ENCODE measurements at regions not wholly inside any gene's neighbourhood (a gene's known extent, or its start where the extent isn't known, plus 50 kb on each side); places are given as distances from the start of the nearest gene placed in this dataset.

DNA sequence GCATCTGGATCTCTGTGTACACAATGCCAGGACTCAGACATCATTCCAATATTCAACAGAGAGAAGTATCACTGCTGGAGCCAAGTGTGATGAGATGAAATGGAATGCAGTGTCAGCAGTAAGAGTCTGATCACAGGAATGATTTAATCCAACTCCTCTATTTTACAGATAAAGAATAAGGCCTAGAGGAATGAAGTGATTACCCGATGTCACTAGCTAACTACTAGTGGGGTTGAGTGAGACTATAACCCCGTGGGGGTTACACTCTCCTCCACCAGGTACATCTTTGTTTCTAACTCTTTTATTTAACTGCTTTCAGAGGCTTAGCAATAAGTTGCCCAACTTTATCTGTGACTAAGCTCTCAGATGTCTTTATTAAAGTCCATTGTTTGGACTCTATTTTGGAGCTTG lies 94.2 kb upstream of the FAT3 start:
- Histone ChIP-seq H3K9ac (ENCODE audit: low read length) (no peak overlapping the region), H3K9me2 (replicated peaks; ENCODE audit: low read length) (no peaks in the 10 kb centered on the region), H4K20me1 (ENCODE audit: low read length) (no peaks in the 10 kb centered on the region), H3K36me3 (ENCODE audit: low read depth, low read length) (no peaks in the 10 kb centered on the region), H3K9me3 (ENCODE audit: low read length) (0 out of 2 replicates have a peak, but pooled peaks cover 1% of the 10 kb centered on the region), H3K27me3 (ENCODE audit: low read length) (no peaks in the 10 kb centered on the region), H3F3A (ENCODE audit: low read length, unreplicated experiment) (no peaks in the 10 kb centered on the region), H3K4me1 (ENCODE audit: insufficient read depth, low read length) (peaks cover 6% of the 10 kb centered on the region; the same call in 1 of the 2 replicates), H3K4me3 (ENCODE audit: low read length) (no peak overlapping the region), H2AFZ (ENCODE audit: low read length) (no peak overlapping the region), H3K79me2 (ENCODE audit: low read length) (no peaks in the 10 kb centered on the region), H3K27ac (ENCODE audit: low read length) (no peak overlapping the region), H3K4me2 (ENCODE audit: low read length) (no peak overlapping the region)
- intact Hi-C loops (cut with micrococcal nuclease), result no loop called here
- no TSS peak for BruUV-seq (replicated peaks)
- peak; percentile 37 for DNase-seq
- ATAC-seq, result no peak
- TF ChIP-seq EZH2 (IDR thresholded peaks at IDR 0.05; ENCODE audit: low read length, unreplicated experiment) (no peak), EZH2phosphoT487 (IDR thresholded peaks at IDR 0.05; ENCODE audit: borderline replicate concordance, low read length) (no peak)
- TF ChIP-seq, protein P1, sequence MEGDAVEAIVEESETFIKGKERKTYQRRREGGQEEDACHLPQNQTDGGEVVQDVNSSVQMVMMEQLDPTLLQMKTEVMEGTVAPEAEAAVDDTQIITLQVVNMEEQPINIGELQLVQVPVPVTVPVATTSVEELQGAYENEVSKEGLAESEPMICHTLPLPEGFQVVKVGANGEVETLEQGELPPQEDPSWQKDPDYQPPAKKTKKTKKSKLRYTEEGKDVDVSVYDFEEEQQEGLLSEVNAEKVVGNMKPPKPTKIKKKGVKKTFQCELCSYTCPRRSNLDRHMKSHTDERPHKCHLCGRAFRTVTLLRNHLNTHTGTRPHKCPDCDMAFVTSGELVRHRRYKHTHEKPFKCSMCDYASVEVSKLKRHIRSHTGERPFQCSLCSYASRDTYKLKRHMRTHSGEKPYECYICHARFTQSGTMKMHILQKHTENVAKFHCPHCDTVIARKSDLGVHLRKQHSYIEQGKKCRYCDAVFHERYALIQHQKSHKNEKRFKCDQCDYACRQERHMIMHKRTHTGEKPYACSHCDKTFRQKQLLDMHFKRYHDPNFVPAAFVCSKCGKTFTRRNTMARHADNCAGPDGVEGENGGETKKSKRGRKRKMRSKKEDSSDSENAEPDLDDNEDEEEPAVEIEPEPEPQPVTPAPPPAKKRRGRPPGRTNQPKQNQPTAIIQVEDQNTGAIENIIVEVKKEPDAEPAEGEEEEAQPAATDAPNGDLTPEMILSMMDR (conservative IDR thresholded peaks at IDR 0.05; ENCODE audit: low read depth, low read length), result no peak
- ChIA-PET CTCF (no interaction called here), POLR2A (ENCODE audit: unreplicated experiment) (no interaction called here)

DNA sequence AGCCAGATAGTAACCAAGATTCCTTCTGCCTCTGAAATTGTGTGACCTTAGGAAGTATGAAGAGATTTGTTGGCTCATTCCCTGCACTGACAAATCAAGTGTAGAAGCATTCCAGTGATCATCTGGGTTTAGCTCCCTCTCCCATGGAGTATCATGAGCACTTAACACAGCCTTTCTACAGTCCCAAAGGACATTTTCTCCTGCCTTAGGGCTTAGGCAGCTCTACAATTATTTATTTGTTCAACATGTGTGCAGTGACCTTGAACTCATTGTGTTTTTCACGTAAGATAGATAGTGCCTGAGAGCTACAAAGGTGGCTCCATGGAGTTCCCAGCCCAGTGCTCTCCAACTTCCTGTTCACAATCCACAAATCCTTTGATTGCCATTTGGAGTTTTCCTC lies 94.8 kb upstream of the FAT3 start:
- Histone ChIP-seq H2AFZ (ENCODE audit: low read length) (no peak overlapping the region), H3F3A (ENCODE audit: low read length, unreplicated experiment) (no peaks in the 10 kb centered on the region), H3K4me2 (ENCODE audit: low read length) (no peak overlapping the region), H4K20me1 (ENCODE audit: low read length) (no peaks in the 10 kb centered on the region), H3K9me2 (replicated peaks; ENCODE audit: low read length) (no peaks in the 10 kb centered on the region), H3K27me3 (ENCODE audit: low read length) (no peaks in the 10 kb centered on the region), H3K79me2 (ENCODE audit: low read length) (no peaks in the 10 kb centered on the region), H3K4me3 (ENCODE audit: low read length) (no peak overlapping the region), H3K36me3 (ENCODE audit: low read depth, low read length) (no peaks in the 10 kb centered on the region), H3K9me3 (ENCODE audit: low read length) (no peaks in the 10 kb centered on the region), H3K27ac (ENCODE audit: low read length) (no peak overlapping the region), H3K4me1 (ENCODE audit: insufficient read depth, low read length) (peaks cover 6% of the 10 kb centered on the region; the same call in 1 of the 2 replicates), H3K9ac (ENCODE audit: low read length) (no peak overlapping the region)
- no TSS peak for BruUV-seq (replicated peaks)
- ChIA-PET CTCF (no interaction called here), POLR2A (ENCODE audit: unreplicated experiment) (no interaction called here)
- no peak for DNase-seq
- intact Hi-C loops (cut with micrococcal nuclease), result no loop called here
- ATAC-seq, result no peak
- TF ChIP-seq EZH2phosphoT487 (IDR thresholded peaks at IDR 0.05; ENCODE audit: borderline replicate concordance, low read length) (no peak), EZH2 (IDR thresholded peaks at IDR 0.05; ENCODE audit: low read length, unreplicated experiment) (no peak)
- TF ChIP-seq, protein P1 (conservative IDR thresholded peaks at IDR 0.05; ENCODE audit: low read depth, low read length), result no peak

DNA sequence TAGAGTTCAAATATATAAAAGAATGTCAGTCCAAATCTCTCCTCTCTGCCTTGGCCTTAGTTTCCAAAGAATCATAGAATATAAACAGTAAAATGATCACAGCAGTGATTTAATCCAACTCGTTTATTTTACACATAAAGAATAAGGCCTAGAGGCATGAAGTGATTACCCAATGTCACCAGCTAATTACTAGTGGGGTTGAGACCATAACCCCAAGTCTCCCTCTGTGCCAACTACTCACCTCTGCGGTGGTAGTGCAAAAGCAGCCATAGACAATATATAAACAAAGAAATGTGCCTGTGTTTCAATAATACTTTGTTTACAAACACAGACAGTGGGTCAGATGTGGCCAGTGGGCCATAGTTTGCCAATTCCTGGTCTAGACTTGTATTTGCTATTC lies 96.6 kb upstream of the FAT3 start:
- DNase-seq, result no peak
- Histone ChIP-seq H3K9ac (ENCODE audit: low read length) (no peak overlapping the region), H3K4me1 (ENCODE audit: insufficient read depth, low read length) (peaks cover 11% of the 10 kb centered on the region; the same call in 1 of the 2 replicates), H3K27me3 (ENCODE audit: low read length) (no peaks in the 10 kb centered on the region), H3K27ac (ENCODE audit: low read length) (no peak overlapping the region), H3K79me2 (ENCODE audit: low read length) (no peaks in the 10 kb centered on the region), H3K4me2 (ENCODE audit: low read length) (no peak overlapping the region), H3F3A (ENCODE audit: low read length, unreplicated experiment) (no peaks in the 10 kb centered on the region), H2AFZ (ENCODE audit: low read length) (no peak overlapping the region), H3K36me3 (ENCODE audit: low read depth, low read length) (no peaks in the 10 kb centered on the region), H3K4me3 (ENCODE audit: low read length) (no peak overlapping the region), H3K9me3 (ENCODE audit: low read length) (no peaks in the 10 kb centered on the region), H3K9me2 (replicated peaks; ENCODE audit: low read length) (no peaks in the 10 kb centered on the region), H4K20me1 (ENCODE audit: low read length) (no peaks in the 10 kb centered on the region)
- ATAC-seq, result no peak
- CTCF ChIA-PET, result no interaction called here
- TF ChIP-seq, protein P1 (conservative IDR thresholded peaks at IDR 0.05; ENCODE audit: low read depth, low read length), result no peak
- no peak for TF ChIP-seq EZH2phosphoT487 (IDR thresholded peaks at IDR 0.05; ENCODE audit: borderline replicate concordance, low read length)
- TF ChIP-seq EZH2 (IDR thresholded peaks at IDR 0.05; ENCODE audit: low read length, unreplicated experiment), result no peak
- intact Hi-C loops (cut with micrococcal nuclease), result no loop called here
- BruUV-seq (replicated peaks), result no TSS peak
- POLR2A ChIA-PET (ENCODE audit: unreplicated experiment), result no interaction called here
